ENCODE measurements at regions not wholly inside any gene's neighbourhood (a gene's known extent, or its start where the extent isn't known, plus 50 kb on each side); places are given as distances from the start of the nearest gene placed in this dataset.

DNA sequence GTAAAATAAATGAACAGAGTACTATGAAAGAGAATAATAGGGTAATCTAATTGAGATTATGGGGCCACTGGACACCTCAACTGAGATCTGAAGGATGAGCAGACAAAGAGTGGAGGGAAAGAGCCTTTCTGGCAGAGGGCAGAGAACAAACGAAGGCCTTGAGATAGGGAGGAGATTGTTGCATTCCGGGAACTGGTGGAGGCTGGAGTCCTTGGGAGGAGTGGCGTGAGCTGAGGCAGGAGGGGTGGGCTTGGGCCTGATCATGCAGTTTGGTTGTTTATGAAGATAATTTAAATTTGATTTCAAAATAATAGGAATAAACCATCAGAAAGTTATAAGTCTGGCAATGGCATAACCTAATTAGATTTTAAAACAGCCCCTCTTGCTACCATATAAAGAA lies 59.5 kb upstream of the GALNT15 start:
- DNase-seq: no peak

DNA sequence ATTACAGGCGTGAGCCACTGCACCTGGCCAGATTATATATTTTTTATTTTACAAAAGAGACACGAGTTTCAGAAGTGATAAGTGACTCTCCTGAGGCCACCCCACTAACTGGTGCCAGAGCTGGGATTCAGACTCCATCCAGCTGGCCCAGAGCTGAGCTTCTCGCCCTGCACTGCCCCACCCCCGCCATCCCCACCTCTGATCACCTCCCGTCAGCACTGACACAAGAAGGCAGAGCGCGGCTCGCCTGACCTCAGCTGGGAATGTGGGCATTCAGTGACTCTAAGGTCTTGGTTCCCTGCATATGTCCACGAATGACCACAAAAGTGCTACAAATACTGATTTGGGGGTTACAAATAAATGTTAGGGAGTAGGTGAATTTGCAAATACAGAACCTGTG lies 56.1 kb upstream of the GALNT15 start:
- no peak for DNase-seq

DNA sequence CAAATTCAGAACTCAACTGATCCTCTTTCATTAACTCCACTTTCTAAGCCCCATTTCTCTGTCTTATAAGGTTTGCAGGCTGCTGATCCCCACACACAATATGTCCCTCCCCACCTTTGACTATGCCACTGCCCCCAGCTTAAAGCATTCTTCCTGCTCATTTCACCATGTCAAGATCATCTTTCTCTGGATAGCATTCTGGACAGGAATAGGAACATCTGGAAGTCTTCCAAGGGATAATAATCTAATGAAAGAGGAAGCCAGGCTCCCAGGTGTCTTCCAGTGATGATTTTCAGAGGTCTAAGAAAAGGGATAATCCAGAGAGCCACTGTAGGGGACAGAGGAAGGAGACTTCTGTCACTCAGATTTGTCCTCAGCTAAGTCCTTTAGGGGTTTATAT lies 54.6 kb upstream of the GALNT15 start:
- DNase-seq: no peak

DNA sequence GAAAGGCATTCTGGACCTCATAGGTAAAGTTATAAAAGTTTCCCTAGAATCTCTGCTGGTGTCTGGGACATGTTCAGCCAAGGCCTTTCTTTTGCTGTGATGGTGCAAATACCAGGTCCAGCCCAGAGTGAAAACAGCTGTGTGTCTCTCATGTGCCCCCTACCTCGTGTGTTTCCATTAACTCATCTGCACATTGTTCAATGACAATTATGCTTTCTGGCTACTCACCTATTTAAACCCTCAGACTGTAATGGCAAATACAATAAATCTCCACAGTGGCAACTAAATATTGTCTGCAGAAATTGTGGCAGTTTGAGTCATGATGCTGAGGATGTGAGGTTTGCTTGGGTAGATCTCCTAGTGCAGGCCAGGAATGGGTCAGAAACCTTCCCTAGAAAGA lies 53.1 kb upstream of the GALNT15 start:
- no peak for DNase-seq

DNA sequence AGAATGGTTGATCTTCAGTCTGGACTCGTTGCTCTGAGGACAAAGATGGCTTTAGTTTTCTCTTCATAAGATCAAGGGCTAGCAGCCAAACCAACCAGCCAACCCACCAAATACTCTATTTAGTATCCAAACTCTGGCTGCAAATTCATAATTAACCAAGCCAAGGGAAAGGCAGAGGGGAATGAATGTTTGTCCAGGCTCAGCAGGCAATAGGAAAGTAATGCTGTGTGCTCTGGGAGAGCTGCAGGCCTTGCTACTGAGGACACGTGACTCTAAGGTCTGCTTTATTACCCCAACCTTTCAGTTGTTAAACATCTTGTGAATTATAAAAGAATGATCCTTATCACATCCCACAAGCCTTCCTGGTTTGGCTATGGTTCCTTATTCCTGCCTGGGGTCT lies 52.3 kb upstream of the GALNT15 start:
- DNase-seq: no peak

DNA sequence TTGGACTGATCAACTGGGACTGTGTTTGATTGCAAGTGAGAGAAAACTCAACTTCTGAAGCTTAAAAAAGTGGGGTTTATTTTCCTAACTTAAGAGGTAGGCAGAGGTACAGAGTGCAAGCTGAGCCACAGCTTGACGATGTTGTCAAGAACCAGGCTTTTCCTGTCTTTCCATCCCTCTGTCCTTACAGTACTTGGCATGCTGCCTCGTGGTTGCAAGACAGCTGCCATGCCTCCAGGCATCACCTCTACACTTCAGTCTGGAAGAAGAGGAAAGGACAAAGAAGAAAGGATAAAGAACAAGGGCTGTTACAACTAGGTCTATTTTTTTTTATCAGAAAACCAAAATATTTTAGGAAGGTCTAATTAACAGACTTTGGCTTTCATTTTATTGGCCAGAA lies 51.8 kb upstream of the GALNT15 start:
- peak; percentile 37 for DNase-seq

DNA sequence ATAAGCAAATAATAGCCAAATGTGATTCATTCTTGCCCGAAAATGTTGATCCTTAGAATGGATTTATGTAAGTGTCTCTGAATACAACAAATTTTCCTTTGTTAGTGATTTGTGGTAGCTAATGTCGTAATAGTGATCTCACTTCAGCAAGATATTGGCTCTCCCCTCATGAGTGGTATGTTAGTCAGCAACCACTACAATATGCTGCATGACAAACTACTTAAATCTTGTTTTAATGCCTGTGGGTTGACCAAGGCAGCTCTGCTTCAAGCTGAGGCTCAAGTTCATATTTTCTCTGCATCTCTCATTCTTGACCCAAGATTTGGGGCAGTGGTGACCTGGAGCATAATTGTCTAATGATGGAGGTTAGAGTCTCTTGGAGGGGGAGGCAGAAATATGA lies 49.8 kb upstream of the GALNT15 start:
- peak; percentile 96 for DNase-seq
